K562 (cell line): ENCODE measurements at regions not wholly inside any gene's neighbourhood (a gene's known extent, or its start where the extent isn't known, plus 50 kb on each side); places are given as distances from the start of the nearest gene placed in this dataset.

Source experiments
- ATAC-seq: fragments of 200-7000 bp; cut with Tn5 transposase; 3 replicates; pipeline ENCODE4 v1.9.1; 2020; ENCODE audit warnings: moderate library complexity
- BruUV-seq: library from RNA; stranded (reverse); fragments of 400-500 nt; replicated peaks from 2 replicates; lab custom pipeline; 2021; lab: Mats Ljungman, UMichigan
- CTCF ChIA-PET: fragments of 300-600 bp; formaldehyde crosslinking; extraction: SDS; loops from one replicate; lab custom pipeline; 2021; ENCODE audit warnings: low intra/inter-chr PET ratio; lab: Yijun Ruan, JAX
- POLR2A ChIA-PET: fragments of 300-600, 350-650 bp; sonication (Branson Sonifier 250); formaldehyde crosslinking; extraction: SDS; loops from one replicate; lab custom pipeline; 2021; ENCODE audit warnings: antibody characterized with exemption, inconsistent platforms; lab: Yijun Ruan, JAX
- DNase-seq, 4 experiments: peaks; one replicate each; pipeline versions ENCODE4 v3.0.0 to v3.0.0-alpha.2; 2011 to 2018; ENCODE audit warnings: low spot score in 3 of 4, mixed read lengths in 3 of 4; ENCODE audit errors: extremely low read depth in 1 of 4
- FAIRE-seq: peaks from 2 replicates; lab custom pipeline; 2011; peaks lifted over from hg19 to GRCh38; lab: Jason Lieb, UNC
- H2AFZ ChIP-seq: 2 replicates; pipeline ENCODE4 v1.6.0; 2011; ENCODE audit warnings: low read depth, low read length, control low read depth, inconsistent platforms
- H3K27ac ChIP-seq: fragments of 200-600 bp; 3 replicates; pipeline ENCODE4 v1.8.0; 2011; ENCODE audit warnings: low read depth, mild to moderate bottlenecking, control low read depth, inconsistent platforms, low read length, moderate library complexity, mixed read lengths; ENCODE audit errors: extremely low read depth
- H3K27me3 ChIP-seq, 2 experiments: fragments of 300-600 bp in 1 of 2; 2 replicates in 1 of 2; 3 replicates in 1 of 2; pipeline versions ENCODE4 v1.6.0 to v1.8.0; 2011; ENCODE audit warnings: inconsistent platforms in 2 of 2, low read length in 2 of 2, mild to moderate bottlenecking in 1 of 2, mixed read lengths in 1 of 2, moderate library complexity in 1 of 2; ENCODE audit not compliant: control insufficient read depth in 2 of 2, insufficient read depth in 2 of 2
- H3K36me3 ChIP-seq: fragments of 300-600 bp; 3 replicates; pipeline ENCODE4 v1.8.0; 2011; ENCODE audit warnings: mild to moderate bottlenecking, low read length, inconsistent platforms; ENCODE audit not compliant: control insufficient read depth, insufficient read depth
- H3K4me1 ChIP-seq, 2 experiments: fragments of 200-600 bp in 1 of 2; replicated peaks in 1 of 2; 2 replicates in 1 of 2; 3 replicates in 1 of 2; pipeline versions ENCODE4 v1.5.1 to v1.8.0; 2011; ENCODE audit warnings: inconsistent platforms in 2 of 2, low read length in 2 of 2, mild to moderate bottlenecking in 1 of 2, mixed read lengths in 1 of 2, moderate library complexity in 1 of 2; ENCODE audit not compliant: control insufficient read depth in 2 of 2, insufficient read depth in 2 of 2
- H3K4me2 ChIP-seq: 2 replicates; pipeline ENCODE4 v1.6.1; 2011; ENCODE audit warnings: low read length, control low read depth, inconsistent platforms, mixed read lengths; ENCODE audit not compliant: insufficient read depth
- H3K4me3 ChIP-seq: fragments of 200-600 bp; sonication (generic), shearing (Covaris generic); 2 replicates; pipeline ENCODE4 v1.5.1; 2016; ENCODE audit warnings: control low read depth, inconsistent platforms
- H3K79me2 ChIP-seq: fragments of 200-600 bp; 3 replicates; pipeline ENCODE4 v1.8.0; 2011; ENCODE audit warnings: low read length, inconsistent platforms; ENCODE audit not compliant: control insufficient read depth, insufficient read depth
- H3K9ac ChIP-seq, 2 experiments: 2 replicates each; pipeline versions ENCODE4 v1.6.0 to v1.6.1; 2011; ENCODE audit warnings: low read depth in 2 of 2, low read length in 2 of 2, control low read depth in 1 of 2, inconsistent platforms in 1 of 2, mild to moderate bottlenecking in 1 of 2, mixed read lengths in 1 of 2; ENCODE audit not compliant: insufficient read depth in 1 of 2
- H3K9me1 ChIP-seq: one replicate; pipeline ENCODE4 v1.6.0; 2011; ENCODE audit warnings: inconsistent platforms, mild to moderate bottlenecking, low read length, moderate library complexity; ENCODE audit not compliant: control insufficient read depth, insufficient read depth
- H3K9me3 ChIP-seq: replicated peaks from 2 replicates; pipeline ENCODE4 v1.5.1; 2011; ENCODE audit warnings: low read depth, low read length, inconsistent platforms; ENCODE audit not compliant: control insufficient read depth, insufficient read depth
- H4K20me1 ChIP-seq: replicated peaks from 2 replicates; pipeline ENCODE4 v1.6.1; 2011; ENCODE audit warnings: low read length, inconsistent platforms, mixed read lengths; ENCODE audit not compliant: control insufficient read depth, insufficient read depth
- ELF1 ChIP-seq: fragments of 200-800 bp; sonication (Bioruptor generic); IDR thresholded peaks from 2 replicates; pipeline ENCODE4 v1.6.1; 2016; ENCODE audit warnings: missing genetic modification characterization, missing compliant biosample characterization
- ETV6 ChIP-seq, 3 experiments: fragments of 150-350 bp in 1 of 3; sonication (generic) in 1 of 3; formaldehyde crosslinking in 1 of 3; IDR thresholded peaks; 2 replicates each; pipeline versions ENCODE4 v1.6.1 to v1.8.0; 2014 to 2022; ENCODE audit warnings: borderline replicate concordance in 2 of 3, low read depth in 2 of 3, antibody characterized with exemption in 1 of 3, low read length in 1 of 3, mild to moderate bottlenecking in 1 of 3, missing genetic modification reagents in 1 of 3
- HNRNPK ChIP-seq: fragments of 200-400 bp; formaldehyde crosslinking; IDR thresholded peaks from one replicate; pipeline ENCODE4 v1.6.1; 2018; ENCODE audit warnings: mild to moderate bottlenecking, low read depth, low read length; ENCODE audit not compliant: poor library complexity, severe bottlenecking
- ZFX ChIP-seq: sonication (generic); formaldehyde crosslinking; IDR thresholded peaks from 2 replicates; pipeline ENCODE4 v1.8.0; 2022; ENCODE audit warnings: mild to moderate bottlenecking, missing genetic modification reagents, moderate library complexity
- ZNF76 ChIP-seq: fragments of 250-450 bp; sonication (Bioruptor Pico); IDR thresholded peaks from 2 replicates; pipeline ENCODE4 v1.4.0; 2020; ENCODE audit warnings: mild to moderate bottlenecking, moderate library complexity, borderline replicate concordance
- ZNF77 ChIP-seq: fragments of 250-450 bp; sonication (Bioruptor Pico); IDR thresholded peaks from 2 replicates; pipeline ENCODE4 v1.5.0; 2020
- WGBS: fragments of 100-300 bp; shearing (Covaris generic); methylation state at CpG from one replicate; pipeline ENCODE4 v1.1.6; 2016; ENCODE audit warnings: low coverage, mixed read lengths; ENCODE audit not compliant: insufficient coverage; ENCODE audit errors: missing lambda C conversion rate; 5-methylcytosine and 5-hydroxymethylcytosine counted together
- in situ Hi-C: fragments of 300-500 bp; cut with MboI; formaldehyde crosslinking; loops from 4 replicates; pipeline ENCODE4 v1.15.0; 2018; ENCODE audit warnings: inconsistent platforms, mixed read lengths
- intact Hi-C: fragments of 100-400 bp; cut with micrococcal nuclease; formaldehyde crosslinking; loops from 2 replicates; pipeline ENCODE4 v1.14.2; 2022
- TF ChIP-seq, protein P1 (sequence below): conservative IDR thresholded peaks from 2 replicates; pipeline ENCODE4 v1.6.1; 2011; ENCODE audit warnings: low read depth, mild to moderate bottlenecking, low read length; ENCODE audit not compliant: control insufficient read depth

DNA sequence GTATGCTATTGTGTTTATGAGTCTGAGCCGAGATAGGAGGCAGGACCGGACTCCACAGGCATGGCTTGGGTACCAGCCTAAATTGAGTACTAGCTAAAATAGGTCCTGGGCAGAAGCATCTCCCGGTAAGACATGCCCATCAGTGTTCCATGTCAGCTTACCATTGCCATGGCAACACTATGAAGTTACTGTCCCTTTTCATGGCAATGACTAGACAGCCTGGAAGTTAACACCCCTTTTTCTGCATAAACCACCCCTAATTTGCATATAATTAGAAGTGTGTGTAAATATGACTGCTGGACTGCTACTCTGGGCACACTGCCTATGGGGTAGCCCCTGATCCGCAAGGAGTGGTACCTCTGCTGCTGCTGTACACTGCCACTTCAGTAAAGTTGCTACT lies 1005.1 kb upstream of the FAM98A start:
- no peak overlapping the region for H2AFZ ChIP-seq
- in situ Hi-C loops: no loop called here
- ATAC-seq: no peak
- CTCF ChIA-PET: no interaction called here
- H4K20me1 ChIP-seq: no peaks in the 10 kb centered on the region
- H3K27me3 ChIP-seq: no peaks in the 10 kb centered on the region
- TF ChIP-seq ELF1 (tag) (no peak), ZFX (CRISPR knock-in tag) (no peak), ETV6 (IDR thresholded peaks at IDR 0.05; ENCODE audit: borderline replicate concordance in 1 of 2, low read depth in 2 of 2, low read length in 1 of 2) (no peak), ETV6 (CRISPR knock-in tag; IDR thresholded peaks at IDR 0.05; ENCODE audit: borderline replicate concordance) (no peak), ZNF77 (CRISPR knock-in tag) (no peak), ZNF76 (CRISPR knock-in tag) (no peak), HNRNPK (no peak)
- TF ChIP-seq, protein P1, sequence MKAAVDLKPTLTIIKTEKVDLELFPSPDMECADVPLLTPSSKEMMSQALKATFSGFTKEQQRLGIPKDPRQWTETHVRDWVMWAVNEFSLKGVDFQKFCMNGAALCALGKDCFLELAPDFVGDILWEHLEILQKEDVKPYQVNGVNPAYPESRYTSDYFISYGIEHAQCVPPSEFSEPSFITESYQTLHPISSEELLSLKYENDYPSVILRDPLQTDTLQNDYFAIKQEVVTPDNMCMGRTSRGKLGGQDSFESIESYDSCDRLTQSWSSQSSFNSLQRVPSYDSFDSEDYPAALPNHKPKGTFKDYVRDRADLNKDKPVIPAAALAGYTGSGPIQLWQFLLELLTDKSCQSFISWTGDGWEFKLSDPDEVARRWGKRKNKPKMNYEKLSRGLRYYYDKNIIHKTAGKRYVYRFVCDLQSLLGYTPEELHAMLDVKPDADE: no peak
- TF ChIP-seq, all 486 proteins: peak for 0
- Histone ChIP-seq H3K4me3 (no peak overlapping the region), H3K4me2 (no peak overlapping the region), H3K9me3 (no peaks in the 10 kb centered on the region), H3K9ac (no peak overlapping the region), H3K4me1 (no peaks in the 10 kb centered on the region), H3K27ac (no peak overlapping the region), H3K36me3 (no peaks in the 10 kb centered on the region), H3K9me1 (no peaks in the 10 kb centered on the region), H3K79me2 (no peaks in the 10 kb centered on the region)
- intact Hi-C loops: no loop called here
- BruUV-seq: no TSS peak
- no peak for FAIRE-seq
- POLR2A ChIA-PET: no interaction called here
- no peak for DNase-seq
- 0% methylated on average over 2 of the region's 4 CpGs for WGBS
